BLaER1 treated with 17β-estradiol and CSF1 and Interleukin-3, amounts not matched to agents 10 nM and 100 nM (cell line): ENCODE measurements at regions not wholly inside any gene's neighbourhood (a gene's known extent, or its start where the extent isn't known, plus 50 kb on each side); places are given as distances from the start of the nearest gene placed in this dataset.
A peak's percentile ranks its signal among the peaks of the same experiment; 100 is the strongest.

Experiments
- H3K27ac ChIP-seq, 11 experiments: shearing (Covaris generic); formaldehyde crosslinking; 2 replicates each; pipeline ENCODE4 v1.8.1; 2022
- H3K27me3 ChIP-seq, 11 experiments: shearing (Covaris generic); formaldehyde crosslinking; 2 replicates each; pipeline ENCODE4 v1.8.1; 2022
- H3K36me3 ChIP-seq, 11 experiments: shearing (Covaris generic); formaldehyde crosslinking; 2 replicates each; pipeline ENCODE4 v1.8.1; 2022
- H3K4me1 ChIP-seq, 10 experiments: shearing (Covaris generic); formaldehyde crosslinking; 2 replicates each; pipeline ENCODE4 v1.8.1; 2022
- H3K4me2 ChIP-seq, 11 experiments: shearing (Covaris generic); formaldehyde crosslinking; 2 replicates each; pipeline ENCODE4 v1.8.1; 2022
- H3K4me3 ChIP-seq, 10 experiments: shearing (Covaris generic); formaldehyde crosslinking; 2 replicates each; pipeline ENCODE4 v1.8.1; 2022
- H3K9ac ChIP-seq, 11 experiments: shearing (Covaris generic); formaldehyde crosslinking; 2 replicates each; pipeline ENCODE4 v1.8.1; 2022
- H3K9me3 ChIP-seq, 11 experiments: shearing (Covaris generic); formaldehyde crosslinking; replicated peaks in 1 of 11; 2 replicates each; pipeline ENCODE4 v1.8.1; 2022
- H4K20me1 ChIP-seq, 11 experiments: shearing (Covaris generic); formaldehyde crosslinking; 2 replicates each; pipeline ENCODE4 v1.8.1; 2022
- Cebpa-rat ChIP-seq, 11 experiments: shearing (Covaris generic); IDR thresholded peaks; 2 replicates each; pipeline ENCODE4 v1.8.1; 2022

GRCh38 chr21:14863745-14864210, 201.0 kb downstream of the NRIP1 start:
- peaks cover 5 to 45% (median 15%) of the 10 kb centered on the region in 10 experiments; a peak in 13 of 20 replicates for H3K4me1 ChIP-seq
- H3K27ac ChIP-seq = no peak overlapping the region

GRCh38 chr21:14862794-14863720, 201.7 kb downstream of the NRIP1 start:
- Histone ChIP-seq H4K20me1 (no peaks in the 10 kb centered on the region), H3K36me3 (no peaks in the 10 kb centered on the region), H3K4me2 (peak overlapping the region in 1 of 11 experiments; percentile 15; a peak in 1 of 22 replicates), H3K9ac (no peak overlapping the region), H3K27ac (no peak overlapping the region), H3K4me3 (no peak overlapping the region), H3K27me3 (no peaks in the 10 kb centered on the region), H3K9me3 (peaks cover 13 to 24% (median 21%) of the 10 kb centered on the region in 11 experiments; a peak in 21 of 22 replicates), H3K4me1 (peaks cover 5 to 43% (median 11%) of the 10 kb centered on the region in 10 experiments; a peak in 13 of 20 replicates)
- no peak for TF ChIP-seq Cebpa-rat (IDR thresholded peaks at IDR 0.05)

More at GRCh38 chr21:14863745-14864210, 201.0 kb downstream of the NRIP1 start:
- H3K4me2 ChIP-seq = peak overlapping the region in 2 of 11 experiments; percentile 18 to 33; a peak in 2 of 22 replicates
- H3K9me3 ChIP-seq = peaks cover 13 to 24% (median 21%) of the 10 kb centered on the region in 11 experiments; a peak in 21 of 22 replicates
- H3K9ac ChIP-seq = no peak overlapping the region
- no peak for TF ChIP-seq Cebpa-rat (IDR thresholded peaks at IDR 0.05)
- no peaks in the 10 kb centered on the region for H3K27me3 ChIP-seq
- no peak overlapping the region for H3K4me3 ChIP-seq
- no peaks in the 10 kb centered on the region for H4K20me1 ChIP-seq
- no peaks in the 10 kb centered on the region for H3K36me3 ChIP-seq

GRCh38 chr21:14858311-14858710, 206.5 kb downstream of the NRIP1 start:
- Histone ChIP-seq H3K4me3 (no peak overlapping the region), H3K36me3 (peaks cover 0 to 2% (median 0%) of the 10 kb centered on the region in 11 experiments; a peak in 1 of 22 replicates), H3K27me3 (no peaks in the 10 kb centered on the region), H3K9me3 (peaks cover 13 to 32% (median 21%) of the 10 kb centered on the region in 11 experiments; a peak in 21 of 22 replicates), H3K9ac (no peak overlapping the region), H3K4me2 (no peak overlapping the region), H3K4me1 (peaks cover 0 to 14% (median 0%) of the 10 kb centered on the region in 10 experiments; a peak in 2 of 20 replicates), H4K20me1 (no peaks in the 10 kb centered on the region), H3K27ac (no peak overlapping the region)
- TF ChIP-seq Cebpa-rat (IDR thresholded peaks at IDR 0.05) = no peak

GRCh38 chr21:14857529-14857928, 207.3 kb downstream of the NRIP1 start:
- Histone ChIP-seq H3K36me3 (peaks cover 0 to 6% (median 3%) of the 10 kb centered on the region in 11 experiments; a peak in 1 of 22 replicates), H3K27me3 (no peaks in the 10 kb centered on the region), H4K20me1 (no peaks in the 10 kb centered on the region), H3K9me3 (peaks cover 13 to 34% (median 21%) of the 10 kb centered on the region in 11 experiments; a peak in 21 of 22 replicates), H3K27ac (no peak overlapping the region), H3K4me3 (no peak overlapping the region), H3K4me1 (peaks cover 0 to 14% (median 0%) of the 10 kb centered on the region in 10 experiments; a peak in 2 of 20 replicates), H3K9ac (no peak overlapping the region), H3K4me2 (peak overlapping the region in 1 of 11 experiments; percentile 25; a peak in 2 of 22 replicates)
- no peak for TF ChIP-seq Cebpa-rat (IDR thresholded peaks at IDR 0.05)

- Histone ChIP-seq H4K20me1 (no peaks in the 10 kb centered on the region), H3K27me3 (no peaks in the 10 kb centered on the region), H3K4me2 (no peak overlapping the region), H3K4me3 (no peak overlapping the region), H3K4me1 (peaks cover 0 to 5% (median 0%) of the 10 kb centered on the region in 10 experiments; a peak in 2 of 20 replicates), H3K36me3 (peaks cover 0 to 14% (median 8%) of the 10 kb centered on the region in 11 experiments; a peak in 8 of 22 replicates), H3K9ac (no peak overlapping the region), H3K27ac (no peak overlapping the region), H3K9me3 (peaks cover 13 to 29% (median 19%) of the 10 kb centered on the region in 11 experiments)
- TF ChIP-seq Cebpa-rat (IDR thresholded peaks at IDR 0.05) = no peak
These were observed 214.4 kb downstream of the NRIP1 start for GRCh38 chr21:14850394-14850793.

- no peak overlapping the region for H3K4me3 ChIP-seq
- no peaks in the 10 kb centered on the region for H3K27me3 ChIP-seq
- H3K9ac ChIP-seq = no peak overlapping the region
- no peaks in the 10 kb centered on the region for H4K20me1 ChIP-seq
- TF ChIP-seq Cebpa-rat (IDR thresholded peaks at IDR 0.05) = no peak
- peaks cover 0 to 14% (median 7%) of the 10 kb centered on the region in 11 experiments; a peak in 11 of 22 replicates for H3K36me3 ChIP-seq
- peaks cover 0 to 5% (median 0%) of the 10 kb centered on the region in 10 experiments; a peak in 2 of 20 replicates for H3K4me1 ChIP-seq
- H3K9me3 ChIP-seq = peaks cover 42 to 60% (median 52%) of the 10 kb centered on the region in 11 experiments
- H3K4me2 ChIP-seq = no peak overlapping the region; a peak in 1 of 22 replicates
- no peak overlapping the region for H3K27ac ChIP-seq
These were observed 218.2 kb downstream of the NRIP1 start for GRCh38 chr21:14846621-14847020.

DNA sequence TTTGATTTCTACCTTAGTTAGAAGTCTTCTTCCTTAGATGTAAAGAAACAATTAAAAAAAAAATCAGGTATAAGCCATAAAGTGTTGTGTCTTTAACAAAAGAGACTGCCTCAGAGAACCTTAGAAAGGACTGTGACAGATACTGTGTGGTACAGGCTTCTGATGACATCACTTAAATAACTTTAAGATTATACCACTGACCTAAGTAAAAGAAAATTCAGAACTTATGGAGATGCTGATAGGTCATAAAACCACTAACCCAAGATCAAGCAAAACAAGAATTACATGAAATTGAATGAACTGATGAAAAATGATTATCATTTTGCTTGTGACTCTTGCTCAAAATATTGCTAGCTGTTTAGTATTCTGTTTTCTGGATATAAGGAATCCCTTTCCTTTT, 220.8 kb downstream of the NRIP1 start:
- TF ChIP-seq Cebpa-rat (IDR thresholded peaks at IDR 0.05) = no peak
- Histone ChIP-seq H3K27ac (no peak overlapping the region), H3K9me3 (peaks cover 45 to 61% (median 56%) of the 10 kb centered on the region in 11 experiments), H3K36me3 (peaks cover 0 to 14% (median 7%) of the 10 kb centered on the region in 11 experiments; a peak in 11 of 22 replicates), H4K20me1 (no peaks in the 10 kb centered on the region), H3K9ac (no peak overlapping the region), H3K27me3 (no peaks in the 10 kb centered on the region), H3K4me1 (peaks cover 0 to 9% (median 3%) of the 10 kb centered on the region in 10 experiments; a peak in 8 of 20 replicates), H3K4me2 (no peak overlapping the region), H3K4me3 (no peak overlapping the region)

- no peak overlapping the region for H3K9ac ChIP-seq
- H3K4me3 ChIP-seq = no peak overlapping the region
- H3K4me2 ChIP-seq = no peak overlapping the region
- no peak overlapping the region for H3K27ac ChIP-seq
- H3K27me3 ChIP-seq = no peaks in the 10 kb centered on the region
- no peak for TF ChIP-seq Cebpa-rat (IDR thresholded peaks at IDR 0.05)
- peaks cover 0 to 14% (median 7%) of the 10 kb centered on the region in 11 experiments; a peak in 11 of 22 replicates for H3K36me3 ChIP-seq
- peaks cover 0 to 9% (median 3%) of the 10 kb centered on the region in 10 experiments; a peak in 8 of 20 replicates for H3K4me1 ChIP-seq
- H3K9me3 ChIP-seq = peaks cover 45 to 61% (median 55%) of the 10 kb centered on the region in 11 experiments
- no peaks in the 10 kb centered on the region for H4K20me1 ChIP-seq
These were observed 222.2 kb downstream of the NRIP1 start for GRCh38 chr21:14842601-14843000.
